ENCODE measurements at regions not wholly inside any gene's neighbourhood (a gene's known extent, or its start where the extent isn't known, plus 50 kb on each side); places are given as distances from the start of the nearest gene placed in this dataset.
"Not testable (repeated sequence)": the region's sequence is repeated elsewhere in the genome, so short reads cannot be mapped to it uniquely, and the experiment has no call there.

- Histone ChIP-seq H3K27me3 (ENCODE audit: low read length) (no peaks in the 10 kb centered on the region; the same call in 1 of the 2 replicates), H3K4me2 (ENCODE audit: low read length) (no peak overlapping the region), H3K9me3 (ENCODE audit: low read length) (no peaks in the 10 kb centered on the region), H4K20me1 (ENCODE audit: low read length) (no peaks in the 10 kb centered on the region), H3F3A (ENCODE audit: low read length, unreplicated experiment) (no peaks in the 10 kb centered on the region), H3K4me3 (ENCODE audit: low read length) (no peak overlapping the region), H3K9me2 (replicated peaks; ENCODE audit: low read length) (no peaks in the 10 kb centered on the region), H3K9ac (ENCODE audit: low read length) (no peak overlapping the region), H3K4me1 (ENCODE audit: insufficient read depth, low read length) (no peaks in the 10 kb centered on the region), H3K79me2 (ENCODE audit: low read length) (no peaks in the 10 kb centered on the region), H2AFZ (ENCODE audit: low read length) (no peak overlapping the region), H3K27ac (ENCODE audit: low read length) (no peak overlapping the region), H3K36me3 (ENCODE audit: low read depth, low read length) (no peaks in the 10 kb centered on the region)
- intact Hi-C loops (cut with micrococcal nuclease), result no loop called here
- ATAC-seq, result no peak
- DNase-seq, result no peak
- no TSS peak for BruUV-seq (replicated peaks)
- TF ChIP-seq CTCF (conservative IDR thresholded peaks at IDR 0.05; ENCODE audit: low read depth, low read length) (no peak), EZH2 (IDR thresholded peaks at IDR 0.05; ENCODE audit: low read length, unreplicated experiment) (no peak), EZH2phosphoT487 (IDR thresholded peaks at IDR 0.05; ENCODE audit: borderline replicate concordance, low read length) (no peak)
- POLR2A ChIA-PET (ENCODE audit: unreplicated experiment), result no interaction called here
- CTCF ChIA-PET, result no interaction called here
Measured at GRCh38 chrX:1020634-1021166, 191.7 kb downstream of the CRLF2 start.

GRCh38 chrX:1016926-1017325 is 195.5 kb downstream of the CRLF2 start:
- H3K79me2 ChIP-seq (ENCODE audit: low read length); H3K4me1 ChIP-seq (ENCODE audit: insufficient read depth, low read length); H3K9me2 ChIP-seq (replicated peaks; ENCODE audit: low read length); intact Hi-C loops (cut with micrococcal nuclease); DNase-seq; BruUV-seq (replicated peaks); H3K27me3 ChIP-seq (ENCODE audit: low read length); H3K4me3 ChIP-seq (ENCODE audit: low read length); H3K9ac ChIP-seq (ENCODE audit: low read length); CTCF ChIA-PET; H3K4me2 ChIP-seq (ENCODE audit: low read length); ATAC-seq; H3F3A ChIP-seq (ENCODE audit: low read length, unreplicated experiment); H3K36me3 ChIP-seq (ENCODE audit: low read depth, low read length); H3K9me3 ChIP-seq (ENCODE audit: low read length); H2AFZ ChIP-seq (ENCODE audit: low read length); H3K27ac ChIP-seq (ENCODE audit: low read length); POLR2A ChIA-PET (ENCODE audit: unreplicated experiment); H4K20me1 ChIP-seq (ENCODE audit: low read length): not testable (repeated sequence)

GRCh38 chrX:1016281-1016680 is 196.2 kb downstream of the CRLF2 start:
- H3K4me3 ChIP-seq (ENCODE audit: low read length); BruUV-seq (replicated peaks); H3K4me2 ChIP-seq (ENCODE audit: low read length); H2AFZ ChIP-seq (ENCODE audit: low read length); H3K4me1 ChIP-seq (ENCODE audit: insufficient read depth, low read length); H4K20me1 ChIP-seq (ENCODE audit: low read length); H3K79me2 ChIP-seq (ENCODE audit: low read length); H3K9me3 ChIP-seq (ENCODE audit: low read length); ATAC-seq; intact Hi-C loops (cut with micrococcal nuclease); H3K9me2 ChIP-seq (replicated peaks; ENCODE audit: low read length); H3K36me3 ChIP-seq (ENCODE audit: low read depth, low read length); POLR2A ChIA-PET (ENCODE audit: unreplicated experiment); DNase-seq; CTCF ChIA-PET; H3F3A ChIP-seq (ENCODE audit: low read length, unreplicated experiment); H3K9ac ChIP-seq (ENCODE audit: low read length); H3K27me3 ChIP-seq (ENCODE audit: low read length); H3K27ac ChIP-seq (ENCODE audit: low read length): not testable (repeated sequence)

- Histone ChIP-seq H3K36me3 (ENCODE audit: low read depth, low read length) (no peaks in the 10 kb centered on the region), H3F3A (ENCODE audit: low read length, unreplicated experiment) (no peaks in the 10 kb centered on the region), H3K27ac (ENCODE audit: low read length) (no peak overlapping the region), H3K4me2 (ENCODE audit: low read length) (no peak overlapping the region), H3K9ac (ENCODE audit: low read length) (no peak overlapping the region), H4K20me1 (ENCODE audit: low read length) (no peaks in the 10 kb centered on the region), H3K4me1 (ENCODE audit: insufficient read depth, low read length) (no peaks in the 10 kb centered on the region), H3K79me2 (ENCODE audit: low read length) (no peaks in the 10 kb centered on the region), H3K9me3 (ENCODE audit: low read length) (no peaks in the 10 kb centered on the region), H3K27me3 (ENCODE audit: low read length) (no peaks in the 10 kb centered on the region), H3K4me3 (ENCODE audit: low read length) (no peak overlapping the region), H2AFZ (ENCODE audit: low read length) (no peak overlapping the region), H3K9me2 (replicated peaks; ENCODE audit: low read length) (no peaks in the 10 kb centered on the region)
- intact Hi-C loops (cut with micrococcal nuclease), result no loop called here
- TF ChIP-seq EZH2phosphoT487 (IDR thresholded peaks at IDR 0.05; ENCODE audit: borderline replicate concordance, low read length), result no peak
- no peak for TF ChIP-seq EZH2 (IDR thresholded peaks at IDR 0.05; ENCODE audit: low read length, unreplicated experiment)
- TF ChIP-seq CTCF (conservative IDR thresholded peaks at IDR 0.05; ENCODE audit: low read depth, low read length), result no peak
- ChIA-PET POLR2A (ENCODE audit: unreplicated experiment) (no interaction called here), CTCF (no interaction called here)
- no TSS peak for BruUV-seq (replicated peaks)
- DNase-seq (no peak), ATAC-seq (no peak)
Measured at GRCh38 chrX:1012678-1013300, 199.7 kb downstream of the CRLF2 start.

All from PC-3 (cell line).